PC-3 (cell line): ENCODE measurements at regions not wholly inside any gene's neighbourhood (a gene's known extent, or its start where the extent isn't known, plus 50 kb on each side); places are given as distances from the start of the nearest gene placed in this dataset.

Experiments used
- ATAC-seq: fragments of 200-7000 bp; cut with Tn5 transposase; 2 replicates; pipeline ENCODE4 v1.9.1; 2020; ENCODE audit warnings: mild to moderate bottlenecking, moderate library complexity
- BruUV-seq: library from RNA; stranded (reverse); fragments of 400-500 nt; replicated peaks from 2 replicates; lab custom pipeline; 2021; lab: Mats Ljungman, UMichigan
- CTCF ChIA-PET: fragments of 300-600 bp; sonication (Branson Sonifier 250); formaldehyde crosslinking; loops from one replicate; lab custom pipeline; 2022; ENCODE audit warnings: antibody characterized with exemption; lab: Charles Lee
- POLR2A ChIA-PET: fragments of 300-600 bp; sonication (Branson Sonifier 250); formaldehyde crosslinking; loops from one replicate; lab custom pipeline; 2022; ENCODE audit warnings: antibody characterized with exemption; ENCODE audit not compliant: unreplicated experiment; lab: Charles Lee
- DNase-seq: peaks from one replicate; pipeline ENCODE4 v3.0.0-alpha.2; 2015
- H2AFZ ChIP-seq: fragments of 300-600 bp; sonication (generic); 2 replicates; pipeline ENCODE4 v1.6.0; 2016; ENCODE audit warnings: antibody characterized with exemption, low read length
- H3F3A ChIP-seq: fragments of 300-600 bp; sonication (generic); one replicate; pipeline ENCODE4 v1.6.0; 2017; ENCODE audit warnings: antibody characterized with exemption, low read length, control low read depth, mild to moderate bottlenecking; ENCODE audit not compliant: unreplicated experiment
- H3K27ac ChIP-seq: fragments of 300-600 bp; sonication (generic); 2 replicates; pipeline ENCODE4 v1.5.1; 2016; ENCODE audit warnings: mild to moderate bottlenecking, low read length
- H3K27me3 ChIP-seq: fragments of 300-600 bp; sonication (generic); 2 replicates; pipeline ENCODE4 v1.6.1; 2016; ENCODE audit warnings: low read length, mixed read lengths
- H3K36me3 ChIP-seq: fragments of 300-600 bp; sonication (generic); 2 replicates; pipeline ENCODE4 v1.6.1; 2016; ENCODE audit warnings: low read depth, mixed run types, low read length, mixed read lengths
- H3K4me1 ChIP-seq: fragments of 300-600 bp; sonication (generic); 2 replicates; pipeline ENCODE4 v1.5.1; 2016; ENCODE audit warnings: low read length; ENCODE audit not compliant: insufficient read depth
- H3K4me2 ChIP-seq: fragments of 300-600 bp; sonication (generic); 2 replicates; pipeline ENCODE4 v1.6.0; 2016; ENCODE audit warnings: low read length
- H3K4me3 ChIP-seq: fragments of 300-600 bp; sonication (generic); 2 replicates; pipeline ENCODE4 v1.5.1; 2016; ENCODE audit warnings: mild to moderate bottlenecking, low read length, mixed read lengths
- H3K79me2 ChIP-seq: fragments of 300-600 bp; sonication (generic); 2 replicates; pipeline ENCODE4 v1.6.1; 2017; ENCODE audit warnings: low read length, mixed read lengths
- H3K9ac ChIP-seq: fragments of 300-600 bp; sonication (generic); 2 replicates; pipeline ENCODE4 v1.6.0; 2016; ENCODE audit warnings: mild to moderate bottlenecking, low read length
- H3K9me2 ChIP-seq: fragments of 300-600 bp; sonication (generic); replicated peaks from 2 replicates; pipeline ENCODE4 v1.6.1; 2016; ENCODE audit warnings: mixed run types, low read length, mixed read lengths
- H3K9me3 ChIP-seq: fragments of 300-600 bp; sonication (generic); 2 replicates; pipeline ENCODE4 v1.6.1; 2016; ENCODE audit warnings: low read length, mixed read lengths
- H4K20me1 ChIP-seq: fragments of 300-600 bp; sonication (generic); 2 replicates; pipeline ENCODE4 v1.6.1; 2016; ENCODE audit warnings: low read length, mixed read lengths
- EZH2 ChIP-seq: fragments of 300-600 bp; sonication (generic); IDR thresholded peaks from one replicate; pipeline ENCODE4 v1.6.1; 2017; ENCODE audit warnings: antibody characterized with exemption, mild to moderate bottlenecking, low read length; ENCODE audit not compliant: unreplicated experiment
- EZH2phosphoT487 ChIP-seq: fragments of 300-600 bp; sonication (generic); IDR thresholded peaks from 2 replicates; pipeline ENCODE4 v1.6.1; 2018; ENCODE audit warnings: mild to moderate bottlenecking, antibody characterized with exemption, low read length, borderline replicate concordance
- intact Hi-C: fragments of 100-400 bp; cut with micrococcal nuclease; formaldehyde crosslinking; loops from 2 replicates; pipeline ENCODE4 v1.9.0; 2023
- TF ChIP-seq, protein P1 (sequence below): fragments of 300-600 bp; sonication (generic); conservative IDR thresholded peaks from 2 replicates; pipeline ENCODE4 v1.5.1; 2017; ENCODE audit warnings: antibody characterized with exemption, low read depth, mild to moderate bottlenecking, low read length

DNA sequence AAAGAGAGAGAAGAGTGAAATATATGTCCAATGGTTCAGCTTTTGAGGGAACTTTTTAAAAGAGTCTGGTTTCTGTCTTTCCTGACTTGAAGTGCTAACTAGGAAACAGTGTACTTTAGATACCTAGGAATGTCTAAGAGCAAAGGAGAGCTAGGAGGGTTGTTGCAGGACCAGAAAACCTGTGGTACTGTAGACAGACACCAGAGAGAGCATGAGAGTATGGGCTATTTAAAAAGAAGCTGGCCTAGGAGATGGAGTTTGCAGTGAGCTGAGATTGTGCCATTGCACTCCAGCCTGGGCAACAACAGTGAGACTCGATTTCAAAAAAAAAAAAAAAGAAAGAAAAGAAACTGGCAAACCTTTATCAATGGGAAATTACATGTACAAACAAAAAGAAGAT lies 223.9 kb downstream of the FAT4 start:
- no peaks in the 10 kb centered on the region for H3K4me1 ChIP-seq
- ChIA-PET CTCF (no interaction called here), POLR2A (no interaction called here)
- no peak overlapping the region for H2AFZ ChIP-seq
- DNase-seq (no peak), ATAC-seq (no peak)
- intact Hi-C loops = no loop called here
- no peaks in the 10 kb centered on the region for H3F3A ChIP-seq
- no peaks in the 10 kb centered on the region for H3K36me3 ChIP-seq
- H3K9me3 ChIP-seq = 0 out of 2 replicates have a peak, but pooled peaks cover 4% of the 10 kb centered on the region
- no peak overlapping the region for H3K4me3 ChIP-seq
- no peak overlapping the region for H3K9ac ChIP-seq
- TF ChIP-seq, protein P1, sequence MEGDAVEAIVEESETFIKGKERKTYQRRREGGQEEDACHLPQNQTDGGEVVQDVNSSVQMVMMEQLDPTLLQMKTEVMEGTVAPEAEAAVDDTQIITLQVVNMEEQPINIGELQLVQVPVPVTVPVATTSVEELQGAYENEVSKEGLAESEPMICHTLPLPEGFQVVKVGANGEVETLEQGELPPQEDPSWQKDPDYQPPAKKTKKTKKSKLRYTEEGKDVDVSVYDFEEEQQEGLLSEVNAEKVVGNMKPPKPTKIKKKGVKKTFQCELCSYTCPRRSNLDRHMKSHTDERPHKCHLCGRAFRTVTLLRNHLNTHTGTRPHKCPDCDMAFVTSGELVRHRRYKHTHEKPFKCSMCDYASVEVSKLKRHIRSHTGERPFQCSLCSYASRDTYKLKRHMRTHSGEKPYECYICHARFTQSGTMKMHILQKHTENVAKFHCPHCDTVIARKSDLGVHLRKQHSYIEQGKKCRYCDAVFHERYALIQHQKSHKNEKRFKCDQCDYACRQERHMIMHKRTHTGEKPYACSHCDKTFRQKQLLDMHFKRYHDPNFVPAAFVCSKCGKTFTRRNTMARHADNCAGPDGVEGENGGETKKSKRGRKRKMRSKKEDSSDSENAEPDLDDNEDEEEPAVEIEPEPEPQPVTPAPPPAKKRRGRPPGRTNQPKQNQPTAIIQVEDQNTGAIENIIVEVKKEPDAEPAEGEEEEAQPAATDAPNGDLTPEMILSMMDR = no peak
- no peak for TF ChIP-seq EZH2phosphoT487
- TF ChIP-seq EZH2 = no peak
- no peak overlapping the region for H3K4me2 ChIP-seq
- BruUV-seq = no TSS peak
- no peaks in the 10 kb centered on the region for H3K9me2 ChIP-seq
- H3K27me3 ChIP-seq = no peaks in the 10 kb centered on the region
- no peaks in the 10 kb centered on the region for H4K20me1 ChIP-seq
- no peaks in the 10 kb centered on the region for H3K79me2 ChIP-seq
- H3K27ac ChIP-seq = no peak overlapping the region

DNA sequence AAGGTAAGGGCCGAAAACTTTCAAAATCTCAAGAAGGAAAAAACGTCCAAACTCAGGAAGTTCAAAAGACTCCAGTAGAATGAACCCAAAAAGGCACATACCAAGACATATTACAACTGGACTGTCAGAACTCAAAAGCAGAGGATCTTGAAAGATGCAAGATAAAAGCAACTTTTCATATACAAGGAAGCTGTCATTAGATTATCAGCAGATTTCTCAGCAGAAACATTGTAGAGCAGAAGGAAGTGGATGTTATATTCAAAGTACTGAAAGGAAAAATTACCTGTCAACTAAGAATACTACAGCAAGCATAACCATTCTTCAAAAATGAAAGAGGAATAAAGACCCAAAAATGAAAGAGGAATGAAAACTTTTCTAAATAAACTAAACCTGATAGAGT lies 224.9 kb downstream of the FAT4 start:
- ChIA-PET POLR2A (no interaction called here), CTCF (no interaction called here)
- ATAC-seq = no peak
- Histone ChIP-seq H3K4me1 (no peaks in the 10 kb centered on the region), H4K20me1 (no peaks in the 10 kb centered on the region), H3K27me3 (no peaks in the 10 kb centered on the region), H3K9me3 (0 out of 2 replicates have a peak, but pooled peaks cover 4% of the 10 kb centered on the region), H3K9ac (no peak overlapping the region), H3K27ac (no peak overlapping the region), H3K36me3 (no peaks in the 10 kb centered on the region), H3K9me2 (no peaks in the 10 kb centered on the region), H2AFZ (no peak overlapping the region), H3K4me3 (no peak overlapping the region), H3K79me2 (no peaks in the 10 kb centered on the region), H3F3A (no peaks in the 10 kb centered on the region), H3K4me2 (no peak overlapping the region)
- TF ChIP-seq, protein P1 = no peak
- no peak for TF ChIP-seq EZH2
- no TSS peak for BruUV-seq
- intact Hi-C loops = no loop called here
- DNase-seq = no peak

DNA sequence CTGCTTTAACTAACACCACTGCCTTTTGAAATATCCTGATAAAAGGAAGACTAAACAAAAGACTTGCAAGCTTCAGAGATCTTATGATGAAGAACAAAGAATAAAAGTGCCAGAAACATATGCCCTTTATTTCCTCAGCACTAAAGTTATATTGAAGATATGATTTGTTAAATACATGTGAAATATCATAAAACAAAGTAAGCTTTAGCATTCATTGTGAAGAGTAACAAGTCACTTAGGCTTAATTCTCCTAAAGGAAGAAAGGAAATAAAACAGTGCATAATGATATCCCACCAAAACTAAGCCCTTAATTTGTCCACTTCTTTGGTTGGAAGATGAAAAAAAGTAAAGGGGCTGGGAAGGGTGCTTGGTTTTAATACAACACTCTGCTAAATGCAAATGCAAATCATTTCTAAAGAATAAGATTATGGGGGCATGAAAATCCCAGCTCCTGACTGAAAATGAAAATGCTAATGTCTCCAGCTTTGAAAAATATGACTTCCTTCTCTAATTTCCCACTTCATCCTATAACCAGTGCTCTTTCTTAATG lies 227.2 kb downstream of the FAT4 start:
- Histone ChIP-seq H3F3A (no peaks in the 10 kb centered on the region), H3K27me3 (no peaks in the 10 kb centered on the region), H3K9ac (no peak overlapping the region), H3K79me2 (no peaks in the 10 kb centered on the region), H2AFZ (no peak overlapping the region), H3K4me2 (no peak overlapping the region), H3K9me3 (0 out of 2 replicates have a peak, but pooled peaks cover 4% of the 10 kb centered on the region), H4K20me1 (no peaks in the 10 kb centered on the region), H3K27ac (no peak overlapping the region), H3K9me2 (no peaks in the 10 kb centered on the region), H3K4me1 (no peaks in the 10 kb centered on the region), H3K4me3 (no peak overlapping the region), H3K36me3 (no peaks in the 10 kb centered on the region)
- no TSS peak for BruUV-seq
- ATAC-seq = no peak
- ChIA-PET CTCF (no interaction called here), POLR2A (no interaction called here)
- no peak for TF ChIP-seq EZH2
- no peak for TF ChIP-seq EZH2phosphoT487
- intact Hi-C loops = no loop called here
- no peak for DNase-seq
